HG02840 (cell line): ENCODE measurements at regions not wholly inside any gene's neighbourhood (a gene's known extent, or its start where the extent isn't known, plus 50 kb on each side); places are given as distances from the start of the nearest gene placed in this dataset.

Source experiments
- ATAC-seq: cut with Tn5 transposase; IDR thresholded peaks from one replicate; pipeline ENCODE4 v1.9.1; 2021; ENCODE audit warnings: mild to moderate bottlenecking, moderate library complexity, moderate number of reproducible peaks; ENCODE audit not compliant: unreplicated experiment, low FRiP score

DNA sequence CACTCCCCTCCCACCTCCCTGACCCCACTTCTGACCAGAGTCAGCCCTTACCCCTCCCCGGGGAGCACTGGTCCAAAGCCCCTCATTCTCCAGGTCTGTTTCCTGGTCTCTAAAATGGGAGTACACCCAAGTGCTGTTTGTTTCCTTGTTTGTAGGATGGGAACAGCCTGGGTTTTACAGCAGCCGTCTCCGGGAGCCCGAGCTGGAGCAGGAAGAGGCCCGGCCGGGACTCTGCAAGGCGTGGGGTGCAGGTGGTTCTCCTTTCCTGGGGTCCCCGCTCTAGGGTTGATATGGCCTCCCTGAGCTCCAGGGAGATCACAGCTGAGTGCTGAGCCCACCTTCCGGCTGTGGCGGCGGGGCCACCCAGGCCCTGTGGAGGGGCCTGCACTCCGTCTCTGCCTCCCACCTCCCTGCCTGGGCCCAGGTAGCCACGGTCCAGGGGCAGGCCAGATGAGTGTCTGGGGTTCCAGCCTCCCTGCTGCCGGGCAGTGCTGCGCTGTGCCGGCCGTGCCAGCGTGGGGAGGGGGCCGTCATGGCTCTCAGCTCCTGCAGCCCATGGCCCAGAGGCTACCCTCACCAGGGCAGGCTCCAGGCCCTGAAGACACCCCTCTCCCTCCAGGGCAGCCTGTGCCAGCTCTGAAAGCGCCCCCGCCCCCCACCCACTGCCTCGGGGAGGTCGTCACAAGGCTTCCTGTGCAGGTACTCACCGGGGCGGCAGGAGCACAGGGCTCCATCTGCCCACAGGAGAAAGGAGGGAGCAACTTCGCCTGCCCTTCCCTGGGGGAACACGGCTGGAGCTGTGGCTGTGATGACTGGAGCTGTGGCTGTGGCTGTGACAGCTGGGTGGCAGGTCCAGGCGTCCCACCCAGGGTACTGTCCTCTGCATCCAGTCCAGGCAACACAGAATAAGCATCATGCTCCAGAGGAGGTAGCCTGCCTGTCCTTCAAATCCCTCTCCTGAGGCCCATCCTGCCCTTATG is 98.8 kb downstream of the ADRA2C start:
- no peak for ATAC-seq

DNA sequence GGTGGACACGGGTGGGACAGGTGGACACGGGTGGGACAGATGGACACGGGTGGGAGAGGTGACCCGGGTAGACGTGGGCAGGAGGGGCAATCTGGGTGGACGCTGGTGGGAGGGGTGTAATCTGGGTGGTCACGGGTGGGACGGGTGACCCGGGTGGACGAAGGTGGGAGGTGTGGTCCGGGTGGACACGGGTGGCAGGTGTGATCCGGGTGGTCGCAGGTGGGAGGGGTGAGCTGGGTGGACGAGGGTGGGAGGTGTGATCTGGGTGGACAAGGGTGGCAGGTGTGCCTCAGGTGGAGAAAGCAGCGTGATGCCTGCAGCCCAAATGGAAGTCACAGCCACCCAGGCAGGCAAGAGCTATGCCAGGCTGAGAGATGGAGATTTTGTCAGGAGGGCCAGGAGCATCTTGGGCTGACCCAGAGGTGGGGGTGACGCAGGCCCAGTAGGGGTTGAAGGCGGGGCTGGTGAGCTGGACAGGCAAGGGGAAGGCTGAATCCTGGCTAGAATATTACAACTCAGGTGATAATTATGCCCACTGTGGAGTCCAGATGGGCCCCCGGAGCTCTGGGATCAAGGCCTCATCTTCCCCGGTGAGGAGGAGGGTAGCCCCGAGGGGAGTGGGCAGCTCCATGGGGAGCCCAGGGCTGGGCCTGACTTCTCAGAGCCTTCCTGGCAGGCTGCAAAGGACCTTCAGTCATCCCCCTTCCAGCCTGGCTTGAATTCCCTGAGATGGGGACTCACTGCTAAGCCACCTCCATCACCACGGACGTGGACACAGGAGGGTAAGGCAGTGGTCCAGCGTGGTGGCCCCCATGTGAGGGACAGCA is 100.0 kb downstream of the ADRA2C start:
- ATAC-seq = no peak

DNA sequence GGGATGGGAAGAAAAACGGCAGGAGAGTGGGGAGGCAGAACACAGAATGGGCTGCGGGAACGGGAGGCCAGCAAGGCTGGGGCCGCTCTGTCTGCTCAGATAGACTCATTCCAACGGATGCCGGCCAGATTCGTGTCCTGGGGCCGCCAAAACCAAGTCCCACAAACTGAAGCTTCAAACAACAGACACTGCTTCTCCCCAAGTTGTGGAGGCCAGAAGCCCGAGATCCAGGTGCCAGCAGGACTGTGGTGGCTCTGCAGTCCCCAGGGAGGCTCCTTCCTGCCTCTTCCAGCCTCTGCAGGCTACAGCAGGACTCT is 100.6 kb downstream of the ADRA2C start:
- ATAC-seq = no peak

GRCh38 chr4:3867403-3868100 is 101.4 kb downstream of the ADRA2C start:
- ATAC-seq = no peak

DNA sequence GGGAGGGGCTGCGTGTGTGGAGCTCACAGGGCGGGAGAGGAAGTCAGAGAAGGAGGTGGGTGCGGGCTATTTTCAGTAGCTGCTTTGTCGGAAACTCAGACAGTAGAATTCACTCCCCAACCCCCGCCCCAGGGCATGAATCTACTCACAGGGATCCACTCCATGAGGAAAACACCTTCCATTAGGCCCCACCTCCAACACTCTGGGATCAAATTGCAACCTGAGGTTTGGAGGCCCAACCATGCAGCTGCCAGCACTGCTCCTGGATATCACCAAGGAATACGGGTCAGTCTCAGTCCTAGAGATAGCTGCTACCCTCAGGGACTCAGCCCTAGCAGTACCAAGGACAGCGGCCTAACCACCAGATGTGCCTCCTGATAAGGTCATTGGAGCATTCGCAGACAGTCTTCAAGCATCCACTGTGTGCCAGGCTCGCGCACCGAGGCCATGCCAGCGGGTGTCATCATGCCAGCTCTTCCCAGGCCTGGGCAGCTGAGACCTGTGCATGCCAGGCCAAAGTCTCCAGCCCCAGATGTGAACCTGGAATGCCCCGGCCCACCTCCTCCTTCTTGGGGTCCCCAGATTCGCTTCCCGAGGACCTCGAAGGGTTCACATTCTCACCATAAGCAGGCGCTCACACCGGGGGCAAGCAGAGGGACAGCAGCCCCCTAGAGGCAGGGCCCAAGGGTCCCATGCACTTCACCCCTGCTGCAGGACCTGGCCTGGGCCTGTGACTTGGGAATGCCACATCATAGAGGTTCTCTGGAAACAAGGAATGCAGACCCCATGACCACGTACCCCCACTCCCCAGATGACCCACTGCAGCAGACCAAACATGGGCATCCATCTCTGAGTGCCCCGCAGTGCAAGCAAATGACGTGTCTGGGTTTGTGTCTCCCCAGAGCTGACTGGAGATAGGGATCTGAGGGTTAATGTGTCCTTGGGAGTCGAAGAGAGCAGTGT is 102.3 kb downstream of the ADRA2C start:
- ATAC-seq = no peak

DNA sequence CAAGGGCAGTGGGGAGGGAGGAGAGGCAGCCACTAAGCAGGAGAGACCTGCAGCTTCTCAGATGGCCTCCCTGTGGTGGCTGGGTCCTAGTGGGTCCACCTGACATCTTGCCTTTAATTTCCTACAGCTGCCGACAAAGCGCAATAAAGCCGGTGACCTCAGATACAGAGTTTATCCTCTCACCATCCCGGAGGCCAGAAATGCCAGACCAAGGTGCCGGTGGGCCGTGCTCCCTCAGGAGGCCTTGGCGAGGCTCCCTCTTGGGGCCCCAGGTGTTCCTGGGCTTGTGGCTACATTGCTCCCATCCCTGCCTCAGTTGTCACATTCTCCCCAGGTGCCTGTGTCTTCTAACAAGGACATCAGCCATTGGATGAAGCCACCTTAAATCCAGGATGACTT is 103.0 kb downstream of the ADRA2C start:
- ATAC-seq = no peak

GRCh38 chr4:3869661-3870566 is 103.7 kb downstream of the ADRA2C start:
- ATAC-seq = no peak

DNA sequence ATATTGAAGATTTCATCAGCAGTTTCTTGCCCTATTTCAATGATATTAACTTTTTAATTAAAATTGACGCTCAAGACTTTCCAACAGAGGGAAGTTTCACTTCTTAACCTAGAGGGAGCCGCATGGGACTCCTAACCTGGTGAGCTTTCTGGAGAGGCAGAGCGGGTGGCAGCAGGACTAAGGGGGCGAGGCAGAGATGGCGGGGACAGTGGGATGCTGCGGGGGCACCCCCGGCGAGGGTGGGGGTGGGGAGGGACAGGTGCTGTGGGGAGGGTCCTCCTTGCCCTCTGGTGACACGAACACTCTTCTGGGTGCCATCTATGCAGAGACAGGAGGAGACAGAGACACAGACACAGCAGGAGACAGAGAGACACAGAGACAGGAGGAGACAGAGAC is 104.4 kb downstream of the ADRA2C start:
- no peak for ATAC-seq

DNA sequence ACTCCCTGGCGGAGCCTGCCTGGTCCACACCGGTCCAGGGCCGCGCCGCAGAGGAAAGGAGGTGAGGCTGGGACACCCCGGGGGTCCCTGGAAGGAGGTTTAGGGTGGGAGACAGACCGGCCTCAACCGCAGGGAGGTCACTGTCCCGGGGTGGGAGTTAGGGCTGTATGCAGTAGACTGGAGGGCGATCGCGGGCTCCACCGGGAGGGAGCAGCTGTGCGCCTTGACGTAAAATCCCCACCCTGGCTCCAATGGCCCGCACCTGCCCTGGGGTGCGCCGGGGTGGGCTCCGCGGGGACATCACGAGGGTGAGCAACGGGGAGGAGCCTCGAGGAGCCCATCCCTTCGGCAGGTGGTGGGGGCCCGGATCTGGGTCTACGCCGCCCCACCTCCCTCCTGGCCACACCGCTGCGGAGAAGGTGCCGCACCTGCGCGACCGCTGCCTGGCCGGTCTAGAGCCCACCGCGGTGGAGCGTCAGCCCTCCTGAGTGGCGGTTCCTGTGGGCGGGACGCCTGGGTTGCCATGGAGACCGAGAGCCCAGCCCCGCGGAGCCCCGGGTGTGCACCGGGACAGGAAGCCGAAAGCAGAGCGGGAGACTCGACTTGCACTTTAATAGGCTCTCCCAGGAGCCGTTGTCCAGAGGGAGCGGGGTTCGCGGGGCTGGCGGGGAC is 105.1 kb downstream of the ADRA2C start:
- no peak for ATAC-seq

- ATAC-seq = no peak
Measured at GRCh38 chr4:3871881-3872833, 106.0 kb downstream of the ADRA2C start.

DNA sequence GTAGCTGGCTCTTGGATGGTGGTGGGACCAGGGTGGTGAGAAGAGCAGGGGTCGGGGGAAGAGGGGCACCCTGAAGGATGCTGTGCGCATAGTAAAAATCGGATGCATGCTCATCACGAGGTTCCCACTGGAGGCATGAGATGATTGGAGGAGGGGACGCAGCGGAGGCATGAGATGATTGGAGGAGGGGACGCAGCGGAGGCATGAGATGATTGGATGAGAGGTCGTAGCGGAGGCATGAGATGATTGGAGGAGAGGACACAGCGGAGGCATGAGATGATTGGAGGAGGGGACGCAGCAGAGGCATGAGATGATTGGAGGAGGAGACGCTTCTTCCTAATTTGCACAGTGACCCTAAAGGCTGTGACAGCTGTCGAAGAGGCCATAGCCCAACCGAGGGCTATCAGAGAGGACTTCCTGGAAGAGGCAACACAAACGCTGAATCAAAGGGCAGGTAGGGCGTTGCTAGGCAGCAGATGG is 106.7 kb downstream of the ADRA2C start:
- no peak for ATAC-seq

DNA sequence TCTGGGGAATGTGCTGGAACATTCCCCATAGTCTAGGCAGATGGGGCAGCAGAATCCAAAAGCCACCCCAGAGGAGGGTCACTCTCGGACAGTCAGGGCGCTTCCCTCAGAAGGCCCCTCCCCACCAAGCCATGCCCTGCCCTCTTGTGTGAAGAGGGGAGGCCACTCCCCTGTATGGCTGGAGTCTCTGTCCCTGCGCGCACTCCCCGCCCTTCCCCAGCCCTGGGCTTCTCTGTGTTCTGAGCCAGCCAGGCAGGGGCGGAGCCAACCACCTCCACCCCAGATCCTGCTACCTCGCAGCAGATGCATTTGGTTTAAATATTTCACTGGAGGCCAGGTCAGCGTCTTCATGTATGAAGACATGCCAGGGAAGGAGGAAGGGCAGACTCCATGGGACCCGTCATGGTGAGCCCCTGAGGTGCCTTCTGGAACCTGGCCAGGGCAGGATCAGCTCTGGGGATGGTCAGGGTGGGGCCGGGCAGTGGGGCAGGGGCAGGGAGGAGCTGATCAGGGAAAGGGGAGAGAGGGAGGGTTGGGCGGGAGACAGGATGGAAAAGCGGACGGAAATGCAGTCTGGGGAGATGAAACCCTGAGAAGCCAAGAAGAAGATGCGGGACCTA is 107.3 kb downstream of the ADRA2C start:
- no peak for ATAC-seq

DNA sequence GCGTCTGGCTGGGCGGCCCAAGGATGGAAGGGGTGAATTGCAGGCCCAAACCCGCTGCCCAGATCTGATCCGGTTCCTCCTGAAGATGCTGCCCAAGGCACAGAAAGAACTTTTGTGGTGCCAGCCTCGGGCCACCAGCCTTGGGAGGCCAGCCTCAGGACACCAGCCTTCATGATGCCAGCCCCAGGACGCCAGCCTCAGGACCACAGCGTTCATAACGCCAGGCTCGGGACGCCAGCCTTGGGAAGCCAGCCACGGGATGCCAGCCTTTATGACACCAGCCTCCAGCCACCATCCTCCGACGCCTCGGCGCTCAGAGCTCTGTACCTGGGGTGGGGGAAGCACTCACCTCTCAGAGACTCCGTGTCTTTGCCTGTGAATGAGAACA is 107.8 kb downstream of the ADRA2C start:
- no peak for ATAC-seq

- ATAC-seq = no peak
Measured at GRCh38 chr4:3874525-3875110, 108.4 kb downstream of the ADRA2C start.

GRCh38 chr4:3875466-3875865 is 109.3 kb downstream of the ADRA2C start:
- no peak for ATAC-seq
